ENCODE measurements at regions not wholly inside any gene's neighbourhood (a gene's known extent, or its start where the extent isn't known, plus 50 kb on each side); places are given as distances from the start of the nearest gene placed in this dataset.

- TF ChIP-seq CTCF (IDR thresholded peaks at IDR 0.05) (no peak), POLR2A (IDR thresholded peaks at IDR 0.05) (peak; percentile 90 to 93)
These were observed 132.2 kb downstream of the OGFRL1 start for GRCh38 chr6:71420693-71421328.

Data from uterus (tissue), 2 donors.